NB4 (cell line): ENCODE measurements at regions not wholly inside any gene's neighbourhood (a gene's known extent, or its start where the extent isn't known, plus 50 kb on each side); places are given as distances from the start of the nearest gene placed in this dataset.

Source experiments
- MAX ChIP-seq: IDR thresholded peaks from 2 replicates; pipeline ENCODE4 v1.6.1; 2011; ENCODE audit warnings: low read depth, low read length
- MYC ChIP-seq: IDR thresholded peaks from 2 replicates; pipeline ENCODE4 v1.6.1; 2011; ENCODE audit warnings: low read depth, low read length
- POLR2A ChIP-seq: IDR thresholded peaks from 2 replicates; pipeline ENCODE4 v1.6.1; 2011; ENCODE audit warnings: mild to moderate bottlenecking; ENCODE audit not compliant: insufficient read length; ENCODE audit errors: extremely low read depth
- TF ChIP-seq, protein P1 (sequence below): IDR thresholded peaks from one replicate; pipeline ENCODE4 v1.5.1; 2012; ENCODE audit warnings: low read depth, low read length

GRCh38 chr12:97903356-97903755, 440.8 kb downstream of the RMST start:
- TF ChIP-seq, protein P1, sequence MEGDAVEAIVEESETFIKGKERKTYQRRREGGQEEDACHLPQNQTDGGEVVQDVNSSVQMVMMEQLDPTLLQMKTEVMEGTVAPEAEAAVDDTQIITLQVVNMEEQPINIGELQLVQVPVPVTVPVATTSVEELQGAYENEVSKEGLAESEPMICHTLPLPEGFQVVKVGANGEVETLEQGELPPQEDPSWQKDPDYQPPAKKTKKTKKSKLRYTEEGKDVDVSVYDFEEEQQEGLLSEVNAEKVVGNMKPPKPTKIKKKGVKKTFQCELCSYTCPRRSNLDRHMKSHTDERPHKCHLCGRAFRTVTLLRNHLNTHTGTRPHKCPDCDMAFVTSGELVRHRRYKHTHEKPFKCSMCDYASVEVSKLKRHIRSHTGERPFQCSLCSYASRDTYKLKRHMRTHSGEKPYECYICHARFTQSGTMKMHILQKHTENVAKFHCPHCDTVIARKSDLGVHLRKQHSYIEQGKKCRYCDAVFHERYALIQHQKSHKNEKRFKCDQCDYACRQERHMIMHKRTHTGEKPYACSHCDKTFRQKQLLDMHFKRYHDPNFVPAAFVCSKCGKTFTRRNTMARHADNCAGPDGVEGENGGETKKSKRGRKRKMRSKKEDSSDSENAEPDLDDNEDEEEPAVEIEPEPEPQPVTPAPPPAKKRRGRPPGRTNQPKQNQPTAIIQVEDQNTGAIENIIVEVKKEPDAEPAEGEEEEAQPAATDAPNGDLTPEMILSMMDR, result no peak
- TF ChIP-seq POLR2A (no peak), MAX (no peak), MYC (no peak)
